ENCODE measurements at regions not wholly inside any gene's neighbourhood (a gene's known extent, or its start where the extent isn't known, plus 50 kb on each side); places are given as distances from the start of the nearest gene placed in this dataset.

DNA sequence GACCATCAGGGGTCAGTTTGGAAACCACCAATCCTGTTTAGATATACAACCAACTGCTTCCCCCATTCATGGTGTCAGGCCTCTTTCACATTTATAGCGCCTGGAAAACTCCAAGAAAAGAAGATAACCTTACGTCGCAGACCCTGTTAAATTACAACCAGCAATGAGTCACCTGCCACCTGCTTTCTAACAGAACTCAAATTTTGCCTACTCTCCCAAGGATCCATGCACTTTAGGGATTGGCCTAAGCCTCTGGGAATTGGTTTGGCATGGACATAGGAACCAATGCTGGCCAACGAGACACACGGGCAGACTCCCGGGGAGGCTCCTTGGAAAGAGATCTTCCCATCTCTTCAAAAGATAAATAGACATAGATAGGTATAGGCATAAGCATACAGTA is 87.0 kb downstream of the FEM1C start:
- Histone ChIP-seq H3K4me1 (peaks cover 15% of the 10 kb centered on the region), H3K4me3 (no peak overlapping the region), H3K27me3 (no peaks in the 10 kb centered on the region), H3K36me3 (no peaks in the 10 kb centered on the region), H3K9me3 (no peaks in the 10 kb centered on the region), H3K27ac (no peak overlapping the region)
- no peak for TF ChIP-seq POLR2AphosphoS5 (IDR thresholded peaks at IDR 0.05; ENCODE audit: insufficient read depth in 1 of 2, low read depth in 1 of 2)
- TF ChIP-seq POLR2A (IDR thresholded peaks at IDR 0.05): no peak
- TF ChIP-seq, protein P1, sequence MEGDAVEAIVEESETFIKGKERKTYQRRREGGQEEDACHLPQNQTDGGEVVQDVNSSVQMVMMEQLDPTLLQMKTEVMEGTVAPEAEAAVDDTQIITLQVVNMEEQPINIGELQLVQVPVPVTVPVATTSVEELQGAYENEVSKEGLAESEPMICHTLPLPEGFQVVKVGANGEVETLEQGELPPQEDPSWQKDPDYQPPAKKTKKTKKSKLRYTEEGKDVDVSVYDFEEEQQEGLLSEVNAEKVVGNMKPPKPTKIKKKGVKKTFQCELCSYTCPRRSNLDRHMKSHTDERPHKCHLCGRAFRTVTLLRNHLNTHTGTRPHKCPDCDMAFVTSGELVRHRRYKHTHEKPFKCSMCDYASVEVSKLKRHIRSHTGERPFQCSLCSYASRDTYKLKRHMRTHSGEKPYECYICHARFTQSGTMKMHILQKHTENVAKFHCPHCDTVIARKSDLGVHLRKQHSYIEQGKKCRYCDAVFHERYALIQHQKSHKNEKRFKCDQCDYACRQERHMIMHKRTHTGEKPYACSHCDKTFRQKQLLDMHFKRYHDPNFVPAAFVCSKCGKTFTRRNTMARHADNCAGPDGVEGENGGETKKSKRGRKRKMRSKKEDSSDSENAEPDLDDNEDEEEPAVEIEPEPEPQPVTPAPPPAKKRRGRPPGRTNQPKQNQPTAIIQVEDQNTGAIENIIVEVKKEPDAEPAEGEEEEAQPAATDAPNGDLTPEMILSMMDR (IDR thresholded peaks at IDR 0.05): no peak
- intact Hi-C loops (cut with DNase I): no loop called here
- no peak for DNase-seq (ENCODE audit: extremely low spot score in 2 of 2)

DNA sequence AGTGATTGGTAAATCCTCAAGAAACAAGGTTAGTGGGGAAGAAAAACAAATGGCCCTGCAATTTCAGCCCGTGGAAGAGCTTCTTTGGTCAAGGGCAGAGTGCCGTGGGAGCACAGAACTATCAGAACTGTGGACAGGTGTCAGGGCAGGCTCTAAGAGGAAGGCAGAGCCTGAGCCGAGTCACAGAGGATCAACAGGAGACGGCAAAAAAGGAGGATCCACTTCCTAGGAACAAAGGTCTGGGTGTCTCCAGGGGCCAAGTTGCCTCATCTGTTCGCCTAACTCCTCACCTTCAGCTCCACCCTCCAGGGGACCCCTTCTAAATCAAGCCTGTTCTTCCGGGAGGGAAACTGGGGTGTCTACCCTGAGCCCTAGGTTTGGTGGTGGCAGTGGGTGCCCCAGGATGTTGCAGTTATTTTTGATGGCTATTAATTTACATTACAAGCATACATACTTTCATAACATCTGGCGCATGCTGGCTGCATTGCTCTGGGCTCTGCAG is 88.0 kb downstream of the FEM1C start:
- TF ChIP-seq POLR2AphosphoS5 (IDR thresholded peaks at IDR 0.05; ENCODE audit: insufficient read depth in 1 of 2, low read depth in 1 of 2): no peak
- TF ChIP-seq, protein P1 (IDR thresholded peaks at IDR 0.05): no peak
- no peak for TF ChIP-seq POLR2A (IDR thresholded peaks at IDR 0.05)

DNA sequence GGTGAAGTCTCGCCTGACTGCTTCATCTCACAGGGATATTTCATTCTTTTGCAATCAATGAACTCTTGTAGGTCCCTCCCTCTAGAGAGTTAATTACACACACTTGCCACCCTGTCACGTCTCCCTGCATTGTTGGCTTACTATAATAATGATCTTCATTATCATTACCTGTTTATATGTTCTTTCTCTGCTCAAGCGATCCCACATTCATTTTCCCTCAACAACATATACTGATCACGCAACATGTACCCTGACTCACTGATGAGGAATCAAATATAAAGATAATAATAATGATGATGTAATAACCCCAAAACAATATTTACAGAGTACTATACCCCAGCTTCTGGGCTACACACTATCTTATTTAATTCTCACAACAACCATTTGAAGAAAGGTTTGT is 88.5 kb downstream of the FEM1C start:
- H3K4me3 ChIP-seq: no peak overlapping the region
- TF ChIP-seq, protein P1 (IDR thresholded peaks at IDR 0.05): no peak
- TF ChIP-seq POLR2AphosphoS5 (IDR thresholded peaks at IDR 0.05; ENCODE audit: insufficient read depth in 1 of 2, low read depth in 1 of 2) (no peak), POLR2A (IDR thresholded peaks at IDR 0.05) (no peak)
- H3K36me3 ChIP-seq: no peaks in the 10 kb centered on the region
- H3K27me3 ChIP-seq: no peaks in the 10 kb centered on the region
- no peaks in the 10 kb centered on the region for H3K9me3 ChIP-seq
- intact Hi-C loops (cut with DNase I): no loop called here
- H3K4me1 ChIP-seq: peaks cover 16% of the 10 kb centered on the region
- no peak overlapping the region for H3K27ac ChIP-seq
- no peak for DNase-seq (ENCODE audit: extremely low spot score in 2 of 2)

More for the DNA sequence above, 88.0 kb downstream of the FEM1C start:
- no peaks in the 10 kb centered on the region for H3K36me3 ChIP-seq
- no peak overlapping the region for H3K4me3 ChIP-seq
- H3K4me1 ChIP-seq: peaks cover 15% of the 10 kb centered on the region
- H3K27ac ChIP-seq: no peak overlapping the region
- DNase-seq (ENCODE audit: extremely low spot score in 2 of 2): no peak
- H3K27me3 ChIP-seq: no peaks in the 10 kb centered on the region
- intact Hi-C loops (cut with DNase I): no loop called here
- H3K9me3 ChIP-seq: no peaks in the 10 kb centered on the region

DNA sequence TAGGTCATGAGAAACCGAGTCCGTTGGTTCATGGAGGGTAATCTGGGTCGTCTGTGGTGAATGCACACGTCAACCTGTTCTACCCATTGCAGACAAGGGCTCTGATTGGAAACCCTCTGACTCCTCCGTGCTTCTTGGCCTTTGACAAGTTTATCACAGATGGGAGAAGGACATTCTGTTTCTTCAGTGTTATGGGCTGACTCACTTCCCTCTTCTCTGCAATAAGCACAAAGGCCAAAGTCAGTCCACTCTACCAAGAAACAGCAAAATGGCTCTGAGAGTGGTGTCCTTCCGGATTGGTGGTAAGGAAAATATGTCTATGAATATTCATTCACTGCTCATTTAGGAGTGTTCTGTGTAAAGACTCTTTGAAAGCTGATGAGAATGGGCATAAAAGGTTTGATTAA is 89.3 kb downstream of the FEM1C start:
- no peaks in the 10 kb centered on the region for H3K27me3 ChIP-seq
- H3K27ac ChIP-seq: no peak overlapping the region
- DNase-seq (ENCODE audit: extremely low spot score in 2 of 2): no peak
- H3K4me1 ChIP-seq: peaks cover 24% of the 10 kb centered on the region
- intact Hi-C loops (cut with DNase I): no loop called here
- no peaks in the 10 kb centered on the region for H3K9me3 ChIP-seq
- no peaks in the 10 kb centered on the region for H3K36me3 ChIP-seq
- no peak for TF ChIP-seq POLR2A (IDR thresholded peaks at IDR 0.05)
- TF ChIP-seq, protein P1 (IDR thresholded peaks at IDR 0.05): no peak
- no peak for TF ChIP-seq POLR2AphosphoS5 (IDR thresholded peaks at IDR 0.05; ENCODE audit: insufficient read depth in 1 of 2, low read depth in 1 of 2)
- no peak overlapping the region for H3K4me3 ChIP-seq

DNA sequence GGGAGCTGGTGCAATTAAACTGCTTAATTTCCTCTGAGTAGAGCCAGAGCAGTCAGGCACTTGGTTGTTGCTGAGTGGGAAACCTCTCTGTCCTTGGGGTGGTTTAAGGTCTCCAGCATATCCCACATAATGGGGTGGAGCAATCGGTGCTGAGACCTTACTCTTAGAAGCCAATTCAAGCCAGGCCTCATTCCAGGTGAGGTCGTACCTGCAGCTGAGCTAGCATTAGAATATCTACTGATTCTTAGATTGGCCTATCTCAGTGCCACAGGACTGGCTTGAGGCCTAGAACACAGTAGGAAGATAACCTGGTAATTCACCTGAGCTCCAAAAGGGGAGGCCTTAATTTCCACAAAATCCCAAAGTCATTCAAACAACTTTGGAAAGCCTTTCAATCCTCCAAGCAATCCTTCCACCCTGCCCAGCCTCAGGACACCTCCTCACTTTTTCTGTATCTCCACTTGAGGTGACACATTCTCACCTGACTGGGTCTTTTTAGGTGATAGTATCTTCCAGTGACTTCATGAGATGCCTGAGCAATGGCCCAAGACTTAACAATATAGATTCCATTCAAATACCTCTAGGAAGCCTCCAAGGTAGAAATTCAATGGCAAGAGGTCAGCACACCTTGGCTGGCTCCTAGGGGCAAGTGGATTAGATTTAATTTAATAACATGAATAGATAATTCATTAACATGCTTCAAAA is 91.0 kb downstream of the FEM1C start:
- TF ChIP-seq POLR2AphosphoS5 (IDR thresholded peaks at IDR 0.05; ENCODE audit: insufficient read depth in 1 of 2, low read depth in 1 of 2) (no peak), POLR2A (IDR thresholded peaks at IDR 0.05) (no peak)
- TF ChIP-seq, protein P1 (IDR thresholded peaks at IDR 0.05): no peak
- Histone ChIP-seq H3K9me3 (no peaks in the 10 kb centered on the region), H3K27me3 (no peaks in the 10 kb centered on the region), H3K4me3 (no peak overlapping the region), H3K4me1 (peaks cover 32% of the 10 kb centered on the region), H3K27ac (no peak overlapping the region), H3K36me3 (no peaks in the 10 kb centered on the region)
- intact Hi-C loops (cut with DNase I): no loop called here
- no peak for DNase-seq (ENCODE audit: extremely low spot score in 2 of 2)

All from vagina (tissue), 2 donors.